ENCODE measurements at regions not wholly inside any gene's neighbourhood (a gene's known extent, or its start where the extent isn't known, plus 50 kb on each side); places are given as distances from the start of the nearest gene placed in this dataset.
"Not testable (repeated sequence)": the region's sequence is repeated elsewhere in the genome, so short reads cannot be mapped to it uniquely, and the experiment has no call there.

- DNase-seq = no peak
Measured at GRCh38 chr7:121618182-121618581, 222.1 kb upstream of the FAM3C start.

GRCh38 chr7:121610243-121610642 lies 214.1 kb upstream of the FAM3C start:
- no peak for DNase-seq

GRCh38 chr7:121609208-121609607 lies 213.1 kb upstream of the FAM3C start:
- DNase-seq = no peak

DNA sequence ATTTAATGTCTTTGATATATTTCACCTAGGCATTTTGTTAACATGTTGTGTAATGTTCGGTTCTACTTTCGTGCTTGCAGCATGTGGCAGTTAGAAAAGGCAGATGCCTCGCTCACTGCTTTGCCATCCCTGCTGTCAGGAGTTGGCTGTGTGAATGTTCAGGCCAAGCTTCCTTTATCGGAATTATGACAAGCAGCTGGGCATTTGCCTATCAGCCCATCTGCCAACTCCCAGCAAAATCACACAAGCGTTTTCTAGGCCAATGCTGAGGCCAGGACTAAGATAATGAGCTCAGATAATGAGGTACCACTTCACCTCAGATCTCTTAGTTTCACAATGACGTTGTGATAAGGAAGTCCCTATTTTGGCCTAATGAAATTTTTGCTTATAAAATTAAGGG lies 212.7 kb upstream of the FAM3C start:
- no peak for DNase-seq

GRCh38 chr7:121608183-121608582 lies 212.1 kb upstream of the FAM3C start:
- not testable (repeated sequence) for DNase-seq

DNA sequence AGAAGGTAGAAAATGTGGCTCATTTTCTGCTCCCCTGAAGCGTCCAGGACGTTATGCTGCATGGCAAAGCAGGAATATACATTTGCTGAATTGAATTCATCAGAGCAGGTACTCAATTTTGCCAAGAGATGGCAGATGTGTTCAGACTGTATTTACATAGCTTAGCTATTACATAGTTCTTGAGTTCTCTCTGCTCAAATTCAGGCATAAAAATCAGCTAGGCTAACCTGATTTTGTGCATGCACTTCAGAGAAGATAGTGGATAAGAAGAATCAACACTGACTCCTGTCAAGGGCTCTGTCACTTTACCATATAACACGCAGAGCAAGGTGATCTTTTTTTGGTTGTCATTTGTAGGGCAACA lies 209.2 kb upstream of the FAM3C start:
- no peak for DNase-seq

DNA sequence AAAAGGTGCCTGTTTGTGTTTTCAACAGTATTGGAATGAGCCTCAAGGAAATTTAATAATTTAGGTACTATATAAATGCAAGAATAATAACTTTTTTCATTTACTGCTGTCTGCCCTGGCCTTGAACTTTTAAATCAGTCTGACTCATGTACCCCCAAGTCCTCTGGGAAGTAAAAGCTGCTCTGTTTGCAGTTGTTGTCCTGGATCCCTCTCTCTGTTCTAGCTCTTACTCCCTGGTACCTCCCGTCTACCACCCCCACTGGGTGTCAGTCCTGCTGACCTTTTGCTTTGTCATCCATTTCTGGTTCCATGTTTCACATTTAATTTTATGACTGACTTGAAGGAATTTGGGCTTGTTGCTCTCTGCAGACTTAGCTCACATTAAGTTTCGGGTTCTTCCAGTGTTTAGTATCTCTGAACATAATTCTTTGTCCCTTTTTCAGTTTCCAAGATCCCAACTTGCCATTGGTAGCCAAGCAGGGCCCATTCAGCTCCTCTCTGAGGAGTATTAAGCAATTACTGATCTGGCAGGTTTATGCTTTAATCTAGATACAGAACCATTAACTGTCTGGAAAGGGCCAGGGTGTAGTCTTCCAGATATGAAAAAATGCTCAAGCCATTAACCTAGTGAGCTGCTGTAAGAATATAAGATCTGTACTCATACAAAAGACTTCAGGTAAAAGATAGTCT lies 208.7 kb upstream of the FAM3C start:
- DNase-seq = no peak

DNA sequence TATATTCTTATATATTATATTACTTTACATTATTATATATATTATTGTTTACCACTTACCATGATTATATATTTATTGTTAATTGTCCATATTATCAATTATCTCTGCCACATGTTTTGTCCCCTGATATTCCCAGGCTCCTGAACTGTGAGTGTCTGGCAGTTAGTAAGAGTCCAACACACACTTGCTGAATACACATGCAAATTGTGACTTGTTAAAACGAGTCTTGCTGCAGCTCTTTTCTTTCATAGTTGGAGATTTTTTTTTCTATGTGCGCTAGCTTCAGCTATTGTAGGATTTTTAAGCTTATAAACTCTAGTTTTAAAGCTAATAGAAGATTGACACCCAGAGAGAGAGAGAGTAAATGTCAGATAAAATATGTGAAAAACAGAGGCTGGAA lies 207.8 kb upstream of the FAM3C start:
- no peak for DNase-seq

GRCh38 chr7:121599887-121600286 lies 203.8 kb upstream of the FAM3C start:
- no peak for DNase-seq

DNA sequence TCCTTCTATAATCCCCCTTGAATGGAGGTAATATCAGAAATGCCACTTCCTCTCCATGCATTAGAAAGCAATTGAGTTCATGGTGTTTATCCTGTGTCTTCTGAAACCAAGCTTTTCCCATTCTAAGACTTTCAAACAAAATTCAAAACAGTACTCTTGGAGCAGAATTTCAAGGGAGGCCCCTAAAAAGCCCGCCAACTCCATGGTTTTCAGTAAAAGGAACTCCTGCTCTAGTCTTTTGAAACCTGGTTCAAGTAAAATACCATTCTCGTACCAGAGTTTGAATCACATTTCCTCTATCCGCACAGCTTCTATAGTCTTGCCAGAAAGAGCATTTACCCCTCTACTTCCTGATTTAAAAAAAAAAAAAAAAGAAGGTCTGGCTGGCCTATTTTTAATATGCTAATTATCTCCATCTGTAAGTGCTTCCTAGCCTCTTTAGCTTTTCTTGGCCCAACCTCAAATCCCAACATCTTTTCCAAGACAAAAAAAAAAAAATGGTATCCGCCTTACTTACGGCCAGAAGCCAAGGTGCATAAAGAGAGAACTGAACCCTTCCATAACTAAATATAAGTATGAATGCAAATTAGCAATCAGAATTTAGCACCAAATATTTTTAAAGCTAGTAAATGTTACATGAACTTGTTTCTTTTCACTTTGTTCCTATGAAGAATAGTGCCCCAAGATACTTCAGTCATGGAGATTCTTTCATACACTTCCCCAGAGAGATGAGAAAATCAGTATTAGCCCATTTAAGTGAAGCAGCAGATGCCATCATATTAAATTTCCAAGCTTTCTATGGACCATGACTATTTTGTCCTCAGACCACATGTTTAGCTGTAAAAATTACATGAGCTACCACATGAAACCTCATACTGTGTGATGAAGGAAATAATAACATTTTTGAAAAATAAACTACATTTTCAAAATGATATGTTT lies 199.9 kb upstream of the FAM3C start:
- no peak for DNase-seq

DNA sequence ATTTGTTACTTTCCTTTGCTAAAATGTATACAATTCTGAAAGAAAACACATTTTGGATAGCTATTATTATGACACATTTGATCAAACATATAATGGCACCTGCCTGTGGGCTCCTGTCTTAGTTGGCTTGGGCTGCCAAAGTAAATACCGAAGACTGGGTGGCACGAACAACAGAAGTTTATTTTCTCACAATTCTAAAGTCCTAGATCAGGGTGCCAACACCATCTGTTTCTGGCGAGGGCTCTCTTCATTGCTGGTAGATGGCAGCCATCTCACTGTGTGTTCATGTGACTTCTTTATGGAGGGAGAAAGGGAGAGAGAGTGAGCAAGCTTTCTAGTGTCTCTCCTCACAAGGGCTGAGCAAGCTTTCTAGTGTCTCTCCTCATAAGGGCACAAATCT lies 195.8 kb upstream of the FAM3C start:
- no peak for DNase-seq

GRCh38 chr7:121587435-121587834 lies 191.3 kb upstream of the FAM3C start:
- no peak for DNase-seq

GRCh38 chr7:121582258-121582657 lies 186.2 kb upstream of the FAM3C start:
- DNase-seq = no peak

GRCh38 chr7:121579639-121580038 lies 183.5 kb upstream of the FAM3C start:
- no peak for DNase-seq

DNA sequence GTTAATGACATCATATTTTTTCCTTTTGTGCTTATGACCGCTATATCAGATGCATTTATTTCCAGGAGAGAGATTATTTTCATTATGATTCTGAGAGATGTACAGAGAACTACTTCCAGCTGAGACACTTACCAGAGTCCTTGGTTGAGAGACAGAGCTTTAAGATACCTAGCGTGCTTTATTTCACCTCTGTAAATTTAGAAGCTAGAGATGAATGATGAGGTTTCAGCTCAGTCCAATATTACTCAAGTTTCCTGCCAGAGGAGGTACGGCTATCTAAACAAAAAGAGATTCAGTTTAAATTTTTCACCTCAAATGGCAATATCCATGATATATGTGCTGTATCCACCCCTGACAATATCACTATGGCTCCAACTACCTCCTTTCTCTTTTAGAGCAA lies 182.6 kb upstream of the FAM3C start:
- DNase-seq = no peak

GRCh38 chr7:121576148-121576917 lies 180.2 kb upstream of the FAM3C start:
- no peak for DNase-seq

GRCh38 chr7:121575194-121575765 lies 179.2 kb upstream of the FAM3C start:
- no peak for DNase-seq

DNA sequence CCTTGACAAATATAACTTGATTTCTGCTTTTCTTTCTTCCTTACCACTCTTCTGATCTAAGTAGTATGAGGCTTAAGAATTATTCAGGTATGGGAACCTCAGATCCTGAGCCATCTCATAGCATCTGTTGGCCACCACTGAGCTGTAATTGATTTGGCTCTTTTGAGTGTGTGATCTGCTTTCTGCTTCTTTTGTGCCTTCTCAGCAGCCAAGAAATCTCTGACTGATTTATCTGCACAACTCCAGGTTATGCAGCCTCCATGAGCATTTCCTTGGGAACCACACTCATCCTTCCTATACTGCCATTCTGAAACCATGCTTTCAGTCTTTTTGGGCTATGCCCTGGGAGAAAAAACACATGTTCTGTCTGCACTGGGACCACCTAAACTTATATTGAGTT lies 178.0 kb upstream of the FAM3C start:
- DNase-seq = no peak

GRCh38 chr7:121572615-121573014 lies 176.5 kb upstream of the FAM3C start:
- no peak for DNase-seq

GRCh38 chr7:121570365-121570764 lies 174.3 kb upstream of the FAM3C start:
- no peak for DNase-seq

DNA sequence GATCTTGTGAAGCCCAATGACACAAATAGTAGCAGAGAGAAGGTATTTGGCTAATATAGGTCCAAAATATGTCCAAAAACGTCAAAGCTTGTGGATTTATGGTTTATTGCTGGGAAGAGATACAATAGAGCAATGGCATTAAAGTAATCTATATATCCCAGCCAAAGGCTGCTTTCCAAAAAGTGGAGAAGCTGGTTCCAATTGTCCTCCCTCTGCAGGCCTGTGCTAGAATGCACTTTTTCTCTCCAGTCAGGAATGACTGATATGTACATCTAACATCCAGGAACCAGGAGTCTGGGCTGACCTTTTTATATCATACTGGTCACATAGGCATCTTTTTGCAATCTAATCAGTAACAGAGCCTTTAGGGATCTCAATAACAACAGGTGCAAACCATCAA lies 167.1 kb upstream of the FAM3C start:
- no peak for DNase-seq

DNA sequence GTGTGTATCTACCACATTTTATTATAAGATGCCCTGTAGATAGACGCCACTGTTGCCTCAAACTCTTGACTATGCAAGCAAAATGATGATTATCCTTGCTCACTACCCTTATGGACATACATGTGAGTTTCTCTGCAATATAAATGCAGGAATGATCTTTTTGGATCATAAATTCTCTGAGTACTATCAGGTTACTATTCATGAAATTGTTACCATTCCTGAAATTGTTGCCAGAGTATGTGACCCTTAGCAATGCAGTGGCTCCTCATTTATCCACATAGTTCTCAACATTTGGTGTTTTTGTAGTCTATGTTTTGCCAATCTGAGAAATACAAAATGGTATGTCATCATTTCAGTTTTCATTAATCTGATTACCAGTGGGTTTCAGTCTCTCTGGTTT lies 166.2 kb upstream of the FAM3C start:
- no peak for DNase-seq

GRCh38 chr7:121561717-121562116 lies 165.6 kb upstream of the FAM3C start:
- DNase-seq = no peak

Data from amniotic stem cell (primary cell).